Gastrocnemius medialis (tissue), 4 donors: ENCODE measurements at regions not wholly inside any gene's neighbourhood (a gene's known extent, or its start where the extent isn't known, plus 50 kb on each side); places are given as distances from the start of the nearest gene placed in this dataset.

ENCODE experiments used
- CTCF ChIP-seq, 5 experiments: fragments of 450-650 bp in 3 of 5; fragments of 200-600 bp in 2 of 5; sonication (generic) in 2 of 5; IDR thresholded peaks in 4 of 5; conservative IDR thresholded peaks in 1 of 5; 1 replicate in 4 of 5; 2 replicates in 1 of 5; pipeline ENCODE4 v1.5.1; 2016 to 2019; ENCODE audit warnings: antibody characterized with exemption in 5 of 5, mild to moderate bottlenecking in 3 of 5, moderate library complexity in 3 of 5
- POLR2A ChIP-seq, 2 donors: fragments of 450-650 bp; IDR thresholded peaks; one replicate each; pipeline ENCODE4 v1.6.1; 2017; ENCODE audit warnings: antibody characterized with exemption in 2 of 2, mild to moderate bottlenecking in 2 of 2, moderate library complexity in 2 of 2

GRCh38 chr10:117424883-117425649 is 49.8 kb upstream of the PDZD8 start:
- TF ChIP-seq CTCF (IDR thresholded peaks at IDR 0.05 in 4 of 5, conservative IDR thresholded peaks at IDR 0.05 in 1 of 5) (no peak), POLR2A (IDR thresholded peaks at IDR 0.05) (no peak)
